Midbrain (tissue), 1 donor: ENCODE measurements at regions not wholly inside any gene's neighbourhood (a gene's known extent, or its start where the extent isn't known, plus 50 kb on each side); places are given as distances from the start of the nearest gene placed in this dataset.

Source experiments
- DNase-seq: peaks from one replicate; lab custom pipeline; 2025; lab: John Stamatoyannopoulos, UW

- peak; percentile 41 for DNase-seq
Measured at GRCh38 chr4:167290678-167291077, 56.4 kb upstream of the SPOCK3 start.

GRCh38 chr4:167308876-167309275, 74.6 kb upstream of the SPOCK3 start:
- DNase-seq: no peak

GRCh38 chr4:167321299-167321698, 87.0 kb upstream of the SPOCK3 start:
- DNase-seq: no peak

- no peak for DNase-seq
Measured at GRCh38 chr4:167339781-167340180, 105.5 kb upstream of the SPOCK3 start.

- no peak for DNase-seq
Measured at GRCh38 chr4:167359711-167360110, 125.4 kb upstream of the SPOCK3 start.

GRCh38 chr4:167379076-167379835, 145.0 kb upstream of the SPOCK3 start:
- no peak for DNase-seq

GRCh38 chr4:167380964-167381363, 146.7 kb upstream of the SPOCK3 start:
- no peak for DNase-seq

GRCh38 chr4:167383291-167383690, 149.0 kb upstream of the SPOCK3 start:
- no peak for DNase-seq

- no peak for DNase-seq
Measured at GRCh38 chr4:167397586-167397985, 163.3 kb upstream of the SPOCK3 start.

GRCh38 chr4:167399201-167399600, 164.9 kb upstream of the SPOCK3 start:
- no peak for DNase-seq

- DNase-seq: no peak
Measured at GRCh38 chr4:167406181-167406580, 171.9 kb upstream of the SPOCK3 start.

- DNase-seq: no peak
Measured at GRCh38 chr4:167415461-167415860, 181.2 kb upstream of the SPOCK3 start.

GRCh38 chr4:167419468-167420140, 185.3 kb upstream of the SPOCK3 start:
- no peak for DNase-seq

- no peak for DNase-seq
Measured at GRCh38 chr4:167421201-167421600, 186.9 kb upstream of the SPOCK3 start.

GRCh38 chr4:167424341-167425256, 190.3 kb upstream of the SPOCK3 start:
- no peak for DNase-seq

GRCh38 chr4:167428156-167428555, 193.9 kb upstream of the SPOCK3 start:
- no peak for DNase-seq

- DNase-seq: no peak
Measured at GRCh38 chr4:167431371-167431770, 197.1 kb upstream of the SPOCK3 start.

GRCh38 chr4:167435786-167436185, 201.5 kb upstream of the SPOCK3 start:
- no peak for DNase-seq

- no peak for DNase-seq
Measured at GRCh38 chr4:167443841-167444240, 209.5 kb upstream of the SPOCK3 start.

- no peak for DNase-seq
Measured at GRCh38 chr4:167452922-167453430, 218.7 kb upstream of the SPOCK3 start.

- no peak for DNase-seq
Measured at GRCh38 chr4:167456619-167457018, 222.3 kb upstream of the SPOCK3 start.

GRCh38 chr4:167469436-167469835, 235.1 kb upstream of the SPOCK3 start:
- no peak for DNase-seq
